ENCODE measurements at regions not wholly inside any gene's neighbourhood (a gene's known extent, or its start where the extent isn't known, plus 50 kb on each side); places are given as distances from the start of the nearest gene placed in this dataset.

- TF ChIP-seq ZNF462 (CRISPR knock-in tag; IDR thresholded peaks at IDR 0.05) (no peak), EZH2 (IDR thresholded peaks at IDR 0.05; ENCODE audit: low read depth, unreplicated experiment) (no peak)
Observed at GRCh38 chr2:144801325-144801724, 281.4 kb upstream of the ZEB2 start (continued).

GRCh38 chr2:144798989-144799388, 279.1 kb upstream of the ZEB2 start:
- H3K27ac Mint-ChIP-seq, result no peak overlapping the region
- H3K4me2 ChIP-seq, result no peak overlapping the region
- H3K36me3 ChIP-seq (ENCODE audit: insufficient read depth), result no peaks in the 10 kb centered on the region
- no peaks in the 10 kb centered on the region for H3F3A ChIP-seq (replicated peaks; ENCODE audit: low read depth)
- no peak overlapping the region for H3K27ac ChIP-seq (ENCODE audit: low read depth)
- H3K79me2 ChIP-seq (replicated peaks; ENCODE audit: insufficient read depth), result no peaks in the 10 kb centered on the region
- no peak overlapping the region for H2AFZ ChIP-seq
- no peaks in the 10 kb centered on the region for H3K4me1 ChIP-seq (ENCODE audit: insufficient read depth)
- peaks cover 5% of the 10 kb centered on the region for H3K4me1 Mint-ChIP-seq
- DNase-seq (ENCODE audit: low spot score) (no peak), ATAC-seq (no peak)
- H3K9me2 ChIP-seq (ENCODE audit: insufficient read depth), result 0 out of 2 replicates have a peak, but pooled peaks cover 3% of the 10 kb centered on the region
- no peaks in the 10 kb centered on the region for H3K27me3 ChIP-seq (ENCODE audit: insufficient read depth)
- no peaks in the 10 kb centered on the region for H3K36me3 Mint-ChIP-seq (ENCODE audit: low read depth)
- peaks cover 3% of the 10 kb centered on the region for H3K27me3 Mint-ChIP-seq (ENCODE audit: insufficient read depth, low read depth, poor library complexity)
- H3K9me3 Mint-ChIP-seq, result no peaks in the 10 kb centered on the region
- no peaks in the 10 kb centered on the region for H4K20me1 ChIP-seq (replicated peaks; ENCODE audit: insufficient read depth)
- no peak overlapping the region for H3K4me3 ChIP-seq
- TF ChIP-seq NANOG (IDR thresholded peaks at IDR 0.05; ENCODE audit: borderline replicate concordance) (no peak), POLR2AphosphoS5 (IDR thresholded peaks at IDR 0.05; ENCODE audit: low read depth) (no peak), STAT1 (IDR thresholded peaks at IDR 0.05; ENCODE audit: unreplicated experiment) (no peak), EZH2phosphoT487 (IDR thresholded peaks at IDR 0.05; ENCODE audit: unreplicated experiment) (no peak), ZNF114 (CRISPR knock-in tag; IDR thresholded peaks at IDR 0.05) (no peak), ZNF462 (CRISPR knock-in tag; IDR thresholded peaks at IDR 0.05) (no peak), CTCF (conservative IDR thresholded peaks at IDR 0.05; ENCODE audit: low read depth in 2 of 2) (no peak)
- H3K4me3 Mint-ChIP-seq, result no peak overlapping the region

All from GM23338 (cell line).